Stimulated activated CD4-positive, alpha-beta T cell treated with anti-CD3 and anti-CD28 coated beads, TNF-alpha, amount 100 ng/mL, for 48 hours (primary cell): ENCODE measurements at regions not wholly inside any gene's neighbourhood (a gene's known extent, or its start where the extent isn't known, plus 50 kb on each side); places are given as distances from the start of the nearest gene placed in this dataset.

Source experiments
- DNase-seq, 3 donors: peaks; one replicate each; pipeline ENCODE4 v3.0.0-alpha.2; 2020; ENCODE audit warnings: low read depth in 3 of 3

DNA sequence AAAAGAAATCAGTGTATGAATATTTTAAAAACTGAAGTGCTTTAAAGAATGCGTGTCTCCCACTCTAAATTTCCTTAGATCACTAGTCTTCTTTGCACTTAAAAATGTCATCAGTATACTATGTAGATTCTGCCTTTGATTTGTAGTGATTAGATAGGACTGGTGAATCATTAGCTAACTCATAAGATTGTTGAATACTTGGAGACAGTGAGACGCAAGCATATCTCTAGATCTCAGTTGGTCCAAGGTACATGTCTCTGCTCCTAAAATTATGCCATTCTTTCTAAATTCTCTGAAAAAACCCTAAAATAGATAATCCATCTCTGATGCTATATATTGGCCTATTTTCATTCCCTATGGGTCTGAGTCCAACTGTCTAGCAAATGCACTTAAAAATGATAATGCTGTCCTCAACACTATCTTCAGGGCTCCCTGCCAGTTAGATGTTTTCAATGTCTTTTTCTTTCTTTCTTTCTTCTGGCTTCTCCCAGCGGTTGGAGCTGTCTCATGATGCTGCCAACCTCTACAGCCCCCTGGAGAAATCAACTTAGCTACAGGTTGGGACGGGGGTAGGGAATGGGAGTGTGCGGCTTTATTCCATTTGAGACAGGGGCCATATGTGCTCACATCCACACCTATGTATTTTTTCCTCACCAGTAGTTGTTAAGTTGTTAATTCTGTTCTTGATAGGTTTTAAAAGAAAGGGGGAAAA, 301.0 kb downstream of the NDFIP2 start:
- no peak for DNase-seq

DNA sequence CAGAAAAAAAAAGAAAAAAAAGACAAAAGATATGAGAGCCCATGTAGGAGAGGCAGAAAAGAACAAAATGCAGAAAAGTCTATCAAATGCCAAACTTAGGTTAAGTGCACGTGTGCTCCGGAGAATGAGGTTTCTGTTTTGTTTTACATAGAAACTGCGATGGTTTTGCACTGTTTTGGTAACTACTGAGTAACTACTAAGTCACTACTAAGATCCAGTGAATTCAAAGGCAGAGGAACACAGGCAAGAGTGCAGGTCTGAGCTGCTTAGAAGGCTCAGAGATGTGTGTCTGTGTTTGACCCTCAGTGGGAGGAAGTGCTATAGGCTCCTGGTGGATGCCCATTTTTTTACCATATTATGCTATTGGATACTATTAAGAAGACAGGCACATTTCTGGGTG, 299.3 kb downstream of the NDFIP2 start:
- DNase-seq = no peak

DNA sequence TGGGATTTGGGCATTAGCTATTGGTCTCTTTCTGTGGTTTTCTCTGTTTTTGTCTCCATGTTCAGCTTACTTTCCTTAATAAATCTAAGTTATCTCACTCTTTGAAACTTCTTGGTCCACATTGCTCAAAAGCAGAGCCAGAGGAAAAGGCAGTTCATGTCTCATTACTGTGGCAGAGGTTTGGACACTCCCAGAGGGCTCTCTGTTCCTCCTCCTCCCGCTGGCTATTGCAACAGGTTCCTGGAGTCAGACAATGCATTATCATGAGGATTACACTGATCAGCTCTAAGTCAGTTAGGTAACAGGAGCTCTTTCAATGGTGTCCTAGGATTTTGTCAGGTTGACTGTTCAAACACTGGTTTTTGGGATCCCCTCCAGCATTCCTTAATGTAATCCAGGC, 298.8 kb downstream of the NDFIP2 start:
- DNase-seq = no peak

DNA sequence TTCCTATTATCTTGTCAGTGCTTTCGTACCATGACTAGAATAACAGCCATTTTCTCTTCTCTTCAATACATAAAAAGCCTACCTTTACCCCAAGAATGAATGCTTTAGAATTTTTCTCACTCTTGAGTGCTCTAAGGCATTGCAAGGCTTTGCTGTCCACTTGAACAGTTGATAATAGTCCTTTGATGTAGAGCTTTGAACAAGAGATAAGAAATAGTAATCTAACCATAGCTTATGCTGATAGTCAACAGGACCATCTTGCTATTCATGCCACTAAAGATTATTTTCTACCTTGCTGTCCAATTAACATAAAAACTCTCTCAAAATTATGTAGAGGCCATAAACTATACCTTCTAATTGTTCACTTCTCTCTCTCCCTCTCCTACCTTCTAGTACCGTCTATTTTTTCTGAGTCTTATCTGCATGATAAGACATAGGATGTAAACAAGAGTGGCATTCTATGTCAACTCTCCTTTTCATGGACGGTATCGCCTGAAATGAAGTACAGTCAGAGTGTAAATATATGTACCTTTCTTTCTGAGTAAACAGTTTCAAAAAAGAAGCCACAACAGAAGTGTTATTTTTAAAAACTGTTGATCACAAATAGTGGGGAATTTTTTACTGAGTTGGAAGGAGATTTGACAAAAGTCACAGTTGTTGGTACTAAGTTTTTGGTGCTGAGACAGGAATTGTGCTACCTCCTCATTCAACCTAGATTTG, 297.9 kb downstream of the NDFIP2 start:
- DNase-seq = no peak

DNA sequence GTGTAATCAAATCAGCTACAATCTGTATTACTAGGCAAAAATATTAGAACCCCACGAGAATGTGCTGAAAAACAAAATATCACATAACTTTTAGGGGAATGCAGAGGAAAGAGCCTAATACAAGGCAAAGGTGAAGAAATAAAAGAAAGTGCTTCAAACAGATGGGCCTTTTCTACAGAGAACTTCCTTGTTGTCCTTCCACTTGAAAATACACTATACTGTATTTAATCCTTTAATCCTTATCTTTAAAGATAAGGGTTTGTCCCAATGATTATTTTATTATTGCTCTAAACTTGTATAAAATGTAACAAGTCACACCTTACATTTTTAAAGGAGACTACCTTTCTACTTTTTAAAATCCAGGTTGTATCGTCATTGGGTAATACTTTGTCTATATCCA, 296.5 kb downstream of the NDFIP2 start:
- no peak for DNase-seq

DNA sequence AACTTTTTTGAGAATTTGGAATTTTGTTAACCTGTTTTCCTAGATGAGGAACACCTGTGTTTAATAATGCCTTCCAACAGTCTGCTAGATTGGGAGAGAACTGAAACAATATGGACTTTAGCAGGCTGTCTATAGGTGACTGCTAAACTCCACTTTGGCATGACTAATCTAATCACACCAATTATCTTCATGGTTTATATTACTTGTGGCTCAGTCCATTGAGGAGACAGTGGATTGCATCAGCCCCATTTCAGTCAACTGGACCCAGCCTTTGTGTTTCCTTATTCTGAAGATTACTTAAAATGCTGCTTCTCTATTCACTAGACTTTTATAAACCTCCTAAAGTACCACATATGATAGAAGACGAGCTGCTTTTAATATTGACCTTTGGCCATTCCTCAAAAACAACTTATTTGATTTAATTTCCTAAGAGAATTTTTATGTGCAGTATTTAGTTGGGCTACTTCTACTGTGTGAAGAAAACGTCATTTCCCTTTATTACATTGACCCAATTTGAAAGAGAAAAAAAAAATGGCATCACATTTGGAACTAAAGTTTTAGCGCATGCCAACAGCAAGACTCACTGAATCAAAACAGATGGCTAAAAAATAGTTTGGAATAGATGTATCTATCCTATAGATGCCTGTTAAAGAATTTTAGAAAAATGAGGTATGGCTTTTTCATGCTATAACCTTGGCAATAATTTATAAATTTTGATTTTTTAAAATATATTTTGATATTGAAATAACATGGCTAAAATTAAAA, 295.8 kb downstream of the NDFIP2 start:
- DNase-seq = no peak

DNA sequence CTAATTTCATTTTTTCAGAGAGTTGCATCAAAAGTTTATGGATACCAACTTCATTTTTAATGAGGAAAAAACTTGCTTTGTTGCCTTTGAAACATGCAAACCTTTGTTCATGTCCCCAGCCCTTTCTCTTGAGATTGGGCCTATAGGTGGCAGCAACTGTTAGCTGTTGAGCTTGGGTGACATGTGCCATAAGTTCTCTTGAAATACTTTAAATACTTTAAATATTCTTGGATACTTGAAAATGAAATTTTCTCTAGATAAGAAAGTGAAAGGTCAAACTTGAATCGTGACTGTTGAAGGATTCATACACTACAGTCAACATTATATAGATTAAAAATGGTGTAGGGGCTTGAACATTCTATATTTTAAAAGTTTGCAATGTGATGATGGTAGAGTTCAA, 294.9 kb downstream of the NDFIP2 start:
- DNase-seq = no peak

DNA sequence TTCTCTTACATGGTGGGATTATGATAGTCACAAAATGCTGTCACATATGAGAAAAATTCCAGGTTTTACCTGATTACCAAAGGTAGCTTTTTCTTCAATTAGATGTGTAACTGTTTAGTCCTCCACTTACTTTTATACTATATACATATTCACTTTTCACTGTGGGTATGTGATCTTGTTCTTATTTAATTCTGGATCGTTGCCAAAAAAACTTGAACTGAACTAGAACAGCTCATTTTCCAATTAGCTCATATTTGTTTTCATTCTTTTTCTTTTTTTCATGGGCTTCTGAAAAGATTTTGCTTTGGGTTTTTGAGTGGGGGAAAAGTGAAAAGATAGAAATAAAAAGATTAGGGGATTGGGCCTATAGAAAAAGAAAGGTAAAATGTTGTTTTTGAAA, 291.9 kb downstream of the NDFIP2 start:
- no peak for DNase-seq

DNA sequence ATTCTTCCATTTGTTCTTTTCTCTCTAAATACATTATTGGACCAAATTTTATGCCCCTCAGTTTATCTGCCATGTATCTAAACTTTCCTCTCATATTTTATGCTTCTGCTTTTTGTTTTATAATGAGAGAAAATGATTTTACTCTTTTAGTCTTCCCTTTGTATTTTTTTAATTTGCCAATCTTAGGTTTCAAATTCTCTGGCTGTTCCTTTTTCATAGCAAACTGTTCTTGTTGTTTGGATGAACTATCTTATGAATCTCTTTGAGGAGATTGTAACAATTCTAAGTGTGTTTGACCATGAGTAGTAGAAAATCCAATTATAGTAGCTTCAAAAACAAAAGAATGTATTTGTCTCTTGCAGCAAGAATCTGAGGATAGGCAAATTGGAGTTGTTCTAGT, 290.5 kb downstream of the NDFIP2 start:
- DNase-seq = no peak

DNA sequence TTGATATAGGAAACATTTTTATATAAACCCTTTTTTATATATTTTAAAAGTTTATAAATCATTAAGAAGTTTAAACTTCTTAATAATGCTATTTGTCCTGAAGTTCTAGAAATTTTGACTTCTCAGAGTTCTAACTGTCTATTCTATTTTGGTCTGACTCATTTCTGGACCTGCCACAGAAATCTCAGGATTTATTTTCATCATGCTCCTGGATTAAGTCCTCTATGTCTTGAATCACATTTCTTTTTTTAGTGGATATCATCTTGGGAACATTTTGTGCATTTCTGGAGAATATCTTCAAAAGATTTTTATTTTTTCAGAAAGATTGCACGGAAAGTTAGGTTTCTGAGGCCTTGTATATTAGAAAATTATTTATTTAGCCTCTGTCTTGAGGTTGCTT, 289.1 kb downstream of the NDFIP2 start:
- no peak for DNase-seq

DNA sequence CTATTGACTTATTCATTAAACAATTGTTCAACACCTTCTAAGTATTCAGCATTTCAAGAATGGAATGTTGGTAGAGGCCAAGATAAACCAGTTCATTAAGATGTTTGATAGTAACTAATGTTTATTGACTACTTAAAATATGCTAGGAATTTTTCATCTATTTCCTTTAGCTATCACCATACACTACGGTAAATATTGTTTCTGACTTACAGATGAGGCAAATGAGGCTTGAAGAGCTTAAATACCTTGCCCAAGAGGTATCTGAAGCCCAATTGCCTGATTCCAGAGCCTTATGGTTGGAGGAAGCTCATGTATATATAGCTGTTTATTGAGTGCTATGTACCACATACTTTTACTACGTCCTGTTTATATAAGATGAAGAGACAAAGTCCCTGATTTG, 286.2 kb downstream of the NDFIP2 start:
- no peak for DNase-seq

DNA sequence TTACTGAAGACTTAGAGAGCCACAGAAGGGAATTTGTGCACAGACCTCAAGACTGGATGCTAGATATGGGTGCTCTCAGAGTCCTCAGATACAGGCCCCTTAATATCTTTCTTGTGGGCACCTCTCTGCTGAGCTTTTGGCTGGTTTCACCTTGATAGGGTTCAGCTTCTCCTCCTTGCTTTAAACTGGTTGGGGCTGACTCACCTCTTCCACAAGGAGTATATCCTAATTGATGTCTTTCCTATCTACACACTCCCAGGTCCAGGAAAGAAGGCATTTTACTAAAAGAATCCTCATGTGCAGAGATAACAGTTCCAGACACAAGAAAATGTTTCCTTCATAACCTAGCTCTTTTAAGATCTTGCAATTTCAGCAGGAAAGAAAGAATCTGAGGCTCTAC, 284.4 kb downstream of the NDFIP2 start:
- DNase-seq = no peak

DNA sequence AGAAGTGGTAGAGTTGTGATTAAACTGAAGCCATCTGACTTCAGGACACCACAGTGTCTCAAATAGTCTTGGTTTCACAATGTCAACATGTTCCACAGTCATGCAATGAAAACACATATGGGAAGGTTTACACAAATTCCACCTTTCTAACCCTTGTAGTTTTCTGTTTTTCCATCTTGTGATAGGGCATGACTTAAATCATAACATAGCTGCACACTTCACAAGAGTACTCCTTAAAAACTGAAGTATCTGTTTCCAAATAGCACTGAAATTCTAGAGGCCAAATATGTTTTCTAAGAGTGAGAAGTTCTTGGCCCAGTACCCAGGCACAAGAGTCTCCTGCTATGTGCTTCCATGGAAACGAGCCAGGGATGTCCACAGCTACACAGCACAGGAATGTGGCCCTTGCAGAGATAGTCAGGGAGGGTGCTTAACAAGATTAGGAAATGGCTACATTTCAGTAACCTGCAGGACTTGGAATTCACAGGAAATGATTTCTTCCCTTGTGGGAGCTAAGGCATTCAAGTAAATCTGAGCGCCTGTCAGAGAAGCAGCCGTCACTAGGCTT, 269.1 kb downstream of the NDFIP2 start:
- no peak for DNase-seq

DNA sequence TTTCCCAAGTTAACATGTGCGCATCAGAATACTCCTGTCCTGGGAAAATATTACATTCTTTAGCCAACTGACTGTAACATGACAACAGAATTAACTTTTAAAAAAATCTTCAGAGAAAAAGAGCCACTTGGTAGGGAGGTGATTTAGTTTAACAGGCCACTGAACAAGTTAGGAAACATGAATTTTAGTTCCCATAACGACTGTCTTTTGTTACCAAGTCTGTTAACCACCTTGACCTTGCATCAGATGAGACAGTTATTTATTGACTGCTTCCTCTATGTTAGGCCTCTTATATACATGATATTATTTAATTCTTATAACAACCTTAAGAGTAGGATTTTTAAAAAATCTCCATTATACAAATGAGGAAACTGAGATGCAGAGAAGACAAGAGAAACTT, 268.6 kb downstream of the NDFIP2 start:
- DNase-seq = no peak

DNA sequence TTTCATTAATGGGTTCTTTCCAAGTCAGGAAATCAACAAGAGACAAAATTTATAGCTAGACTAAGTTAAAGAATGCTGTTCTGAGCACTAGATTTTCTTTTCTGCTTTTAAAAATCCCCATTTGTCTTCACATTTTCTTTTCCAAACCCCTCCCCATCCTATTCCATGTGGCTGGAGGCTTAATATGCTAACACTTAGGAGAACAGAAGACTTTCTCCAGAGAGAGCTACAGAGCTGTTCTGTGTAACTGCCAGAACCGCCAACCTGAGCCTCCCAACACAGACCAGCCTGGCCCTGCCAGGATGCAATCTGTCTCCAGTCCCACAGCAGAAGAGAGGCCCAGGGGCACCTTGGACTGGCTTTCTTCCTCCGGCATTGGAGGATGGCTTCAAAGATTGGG, 264.1 kb downstream of the NDFIP2 start:
- no peak for DNase-seq

DNA sequence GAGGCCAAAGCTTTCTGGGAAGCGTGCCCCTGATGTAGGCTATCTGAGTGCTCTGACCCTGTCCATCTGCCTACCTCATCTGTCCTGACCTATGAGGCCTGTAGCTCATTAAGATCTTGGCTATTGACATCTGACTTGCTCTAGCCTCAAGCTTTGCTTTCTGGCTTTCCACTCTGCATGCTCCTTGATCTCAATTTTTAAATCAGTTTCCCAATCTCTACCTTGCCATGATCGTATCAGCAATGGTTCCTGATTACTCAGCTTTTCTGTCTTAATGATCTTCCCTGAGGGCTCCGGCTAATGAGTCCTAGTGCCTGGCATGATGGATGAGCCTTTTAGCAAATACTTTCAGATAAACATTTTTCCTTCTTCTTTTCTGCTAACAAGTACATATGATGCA, 262.0 kb downstream of the NDFIP2 start:
- DNase-seq = no peak

DNA sequence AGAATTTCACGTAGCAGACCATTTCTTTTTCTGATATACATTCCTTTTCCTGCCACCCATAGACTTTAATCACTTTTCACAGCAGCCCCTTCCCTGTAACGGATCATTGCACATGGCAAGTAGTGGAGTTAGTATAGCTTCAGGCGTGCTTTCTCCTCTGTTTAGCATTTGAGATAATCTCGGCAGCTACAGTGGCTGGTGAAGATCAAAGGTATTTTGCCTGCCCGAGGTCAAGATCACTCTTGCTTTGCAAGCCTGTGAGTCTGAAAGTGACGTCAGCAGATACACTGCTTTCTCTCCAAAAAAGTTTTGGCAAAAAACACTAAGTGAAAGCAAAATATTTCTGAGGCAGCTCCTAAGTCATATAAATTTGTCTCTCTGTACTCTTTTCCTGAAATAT, 260.0 kb downstream of the NDFIP2 start:
- no peak for DNase-seq

DNA sequence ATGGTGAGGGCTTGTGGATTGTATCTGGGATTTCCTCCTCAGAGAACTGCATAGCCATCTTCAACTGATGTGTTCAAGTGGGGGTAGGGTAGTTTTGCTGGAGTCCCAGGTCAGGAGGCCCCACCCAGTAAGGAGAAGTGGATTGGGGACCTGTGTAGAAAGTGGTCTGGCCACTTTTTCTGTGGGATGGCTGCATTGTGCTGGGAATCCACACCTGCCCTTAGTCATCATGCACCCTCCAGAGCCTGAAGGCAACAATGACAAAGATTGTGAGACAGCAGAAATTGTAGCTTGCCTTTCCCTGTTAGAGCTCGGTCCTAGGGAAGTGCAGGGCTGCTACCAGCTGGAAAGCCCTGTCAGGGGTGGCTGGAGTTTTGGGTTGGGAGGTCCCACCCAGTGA, 255.4 kb downstream of the NDFIP2 start:
- no peak for DNase-seq

DNA sequence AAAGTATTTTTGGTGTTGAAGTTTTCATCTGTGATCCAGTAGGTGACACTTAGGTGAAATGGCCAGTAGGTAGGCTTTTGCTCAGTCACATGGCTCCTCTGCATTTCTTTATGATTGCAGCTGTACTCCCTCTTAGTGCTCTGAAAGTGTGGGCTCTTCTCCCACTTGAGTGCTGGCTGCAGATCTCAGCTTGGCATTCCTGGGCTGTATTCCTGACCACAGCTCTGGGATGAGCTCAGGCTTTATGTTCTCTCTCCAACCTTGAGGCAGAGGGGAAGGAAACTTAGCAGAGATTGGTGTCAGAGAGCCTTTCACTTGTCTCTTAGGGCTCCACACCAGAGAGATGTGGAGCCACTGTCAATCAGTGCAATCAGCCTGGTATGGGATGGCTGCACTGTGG, 254.3 kb downstream of the NDFIP2 start:
- DNase-seq = no peak

DNA sequence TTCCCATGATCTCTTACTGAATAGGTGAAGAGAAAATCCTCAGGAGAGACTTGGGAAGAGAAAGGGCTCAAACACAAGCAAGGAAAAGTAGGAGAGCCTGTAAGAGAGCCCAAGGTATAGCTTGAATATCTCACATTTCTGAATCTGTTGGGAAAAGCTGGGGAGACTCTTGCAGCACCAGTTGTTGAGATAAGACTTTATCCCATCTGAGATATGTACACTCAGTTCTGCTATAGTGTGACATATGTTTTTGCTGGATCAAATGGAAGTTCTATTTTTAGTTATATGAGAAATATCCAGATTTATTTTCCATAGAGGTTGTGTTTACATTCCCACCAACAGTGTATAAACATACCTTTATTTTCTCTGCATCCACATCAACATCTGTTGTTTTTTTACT, 246.1 kb downstream of the NDFIP2 start:
- DNase-seq = no peak

DNA sequence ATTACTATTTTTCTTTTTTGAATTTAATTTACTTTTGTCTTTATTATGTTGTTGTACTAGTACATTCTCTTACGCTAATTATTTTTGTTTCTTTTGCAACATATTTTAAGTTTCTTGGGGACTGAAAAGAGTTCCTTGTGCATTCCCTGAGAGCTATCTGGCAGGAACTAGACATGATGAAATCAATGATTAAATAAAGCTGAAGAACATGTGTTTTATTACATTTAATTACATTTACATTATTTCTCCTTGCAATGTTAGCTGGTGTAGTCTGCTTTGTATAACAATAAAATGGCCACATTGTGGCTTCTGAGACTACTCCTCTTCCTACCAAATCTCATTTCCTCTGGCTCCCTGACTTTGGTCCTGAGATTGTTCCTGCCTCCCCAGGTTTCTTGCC, 244.9 kb downstream of the NDFIP2 start:
- DNase-seq = no peak

DNA sequence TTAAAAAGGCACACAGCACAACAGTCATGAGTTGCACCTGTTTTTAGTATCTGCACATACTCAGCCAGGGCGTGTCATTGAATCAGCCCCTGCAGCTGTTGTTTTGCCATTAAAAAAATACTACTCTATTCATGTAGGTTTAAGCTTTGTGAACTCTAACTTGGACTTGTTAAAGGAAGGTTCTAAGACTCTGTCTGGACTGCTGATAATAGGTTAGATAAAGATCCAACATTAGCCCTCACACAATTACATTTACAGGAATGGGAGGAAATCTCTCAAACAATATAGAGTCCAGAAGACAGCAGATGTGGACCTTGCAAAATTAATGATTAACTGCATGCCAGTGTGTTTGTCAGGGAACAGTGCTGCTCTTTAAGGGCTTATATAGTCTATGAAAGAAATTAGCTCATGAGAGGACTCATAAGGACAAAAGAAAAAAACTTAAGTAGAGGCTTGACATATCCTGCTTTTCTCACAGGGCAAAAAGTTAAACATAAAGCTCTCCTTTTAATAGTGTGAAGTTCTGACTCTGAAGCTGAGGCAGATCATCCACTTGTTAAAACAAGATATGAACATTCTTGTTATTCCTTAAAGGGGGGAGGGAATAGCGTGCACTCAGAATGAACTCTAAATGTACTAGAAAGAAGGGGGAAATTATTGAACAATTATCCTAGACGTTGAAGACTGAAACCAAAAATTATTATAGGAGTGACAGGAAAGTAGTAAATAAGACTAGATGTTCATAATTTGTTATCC, 243.6 kb downstream of the NDFIP2 start:
- no peak for DNase-seq
